ENCODE measurements at regions not wholly inside any gene's neighbourhood (a gene's known extent, or its start where the extent isn't known, plus 50 kb on each side); places are given as distances from the start of the nearest gene placed in this dataset.
A peak's percentile ranks its signal among the peaks of the same experiment; 100 is the strongest.

GRCh38 chr1:42010381-42010780, 91.7 kb upstream of the HIVEP3 start:
- Histone ChIP-seq H3K4me1 (no peaks in the 10 kb centered on the region), H3K36me3 (no peaks in the 10 kb centered on the region), H3K4me3 (no peak overlapping the region), H3K9me3 (replicated peaks) (no peaks in the 10 kb centered on the region), H3K27ac (no peak overlapping the region), H3K27me3 (no peaks in the 10 kb centered on the region)
- DNase-seq: no peak

DNA sequence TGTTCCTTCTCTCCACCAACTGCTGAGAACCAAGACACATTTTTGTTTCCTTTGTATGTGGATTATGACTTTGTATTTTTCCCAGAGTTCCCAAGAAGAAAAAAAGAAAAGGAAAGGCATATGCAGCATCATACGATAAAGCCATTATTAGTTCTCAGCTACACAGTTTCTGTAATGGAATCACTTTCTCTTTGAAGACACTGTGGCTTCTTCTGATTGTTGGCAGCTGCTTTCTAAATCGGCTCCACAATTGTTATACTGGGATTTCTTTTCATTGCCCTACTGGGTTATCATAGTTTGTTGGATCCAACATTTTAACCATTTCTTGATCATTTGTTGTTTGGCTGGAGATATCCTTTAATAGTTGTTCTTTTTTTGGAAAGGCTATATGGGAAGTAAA, 89.5 kb upstream of the HIVEP3 start:
- no peaks in the 10 kb centered on the region for H3K36me3 ChIP-seq
- DNase-seq: no peak
- H3K27me3 ChIP-seq: no peaks in the 10 kb centered on the region
- no peaks in the 10 kb centered on the region for H3K9me3 ChIP-seq (replicated peaks)
- no peak overlapping the region for H3K4me3 ChIP-seq
- no peaks in the 10 kb centered on the region for H3K4me1 ChIP-seq
- no peak overlapping the region for H3K27ac ChIP-seq

GRCh38 chr1:42006836-42007235, 88.1 kb upstream of the HIVEP3 start:
- H3K27me3 ChIP-seq: no peaks in the 10 kb centered on the region

GRCh38 chr1:42006093-42006492, 87.4 kb upstream of the HIVEP3 start:
- Histone ChIP-seq H3K9me3 (replicated peaks) (no peaks in the 10 kb centered on the region), H3K27me3 (no peaks in the 10 kb centered on the region), H3K4me3 (no peak overlapping the region), H3K4me1 (no peaks in the 10 kb centered on the region), H3K27ac (no peak overlapping the region), H3K36me3 (no peaks in the 10 kb centered on the region)
- DNase-seq: no peak

More at GRCh38 chr1:42006836-42007235, 88.1 kb upstream of the HIVEP3 start:
- Histone ChIP-seq H3K9me3 (replicated peaks) (no peaks in the 10 kb centered on the region), H3K36me3 (no peaks in the 10 kb centered on the region), H3K27ac (no peak overlapping the region), H3K4me3 (no peak overlapping the region), H3K4me1 (no peaks in the 10 kb centered on the region)
- DNase-seq: no peak

DNA sequence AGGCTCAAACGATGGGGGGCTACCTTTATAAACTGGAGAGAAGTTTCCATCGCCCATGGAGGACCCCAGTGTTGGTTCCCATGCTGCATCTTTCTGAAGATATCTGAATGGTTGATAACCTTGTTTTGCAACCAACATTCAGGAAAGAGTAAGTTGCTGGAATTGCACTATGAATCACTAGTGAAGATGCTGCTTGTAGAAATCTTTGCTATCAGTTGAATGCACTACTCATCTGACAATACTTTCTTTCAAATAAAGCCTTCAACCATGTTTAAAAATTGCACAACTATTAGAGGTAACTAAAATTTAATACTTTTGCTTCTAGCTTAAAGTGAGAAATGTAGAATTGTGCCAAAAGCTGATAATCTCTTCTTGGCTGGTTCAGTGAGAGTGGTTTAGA, 86.8 kb upstream of the HIVEP3 start:
- H3K27ac ChIP-seq: no peak overlapping the region
- no peaks in the 10 kb centered on the region for H3K9me3 ChIP-seq (replicated peaks)
- no peaks in the 10 kb centered on the region for H3K27me3 ChIP-seq
- no peaks in the 10 kb centered on the region for H3K4me1 ChIP-seq
- H3K4me3 ChIP-seq: no peak overlapping the region
- DNase-seq: no peak
- H3K36me3 ChIP-seq: no peaks in the 10 kb centered on the region

DNA sequence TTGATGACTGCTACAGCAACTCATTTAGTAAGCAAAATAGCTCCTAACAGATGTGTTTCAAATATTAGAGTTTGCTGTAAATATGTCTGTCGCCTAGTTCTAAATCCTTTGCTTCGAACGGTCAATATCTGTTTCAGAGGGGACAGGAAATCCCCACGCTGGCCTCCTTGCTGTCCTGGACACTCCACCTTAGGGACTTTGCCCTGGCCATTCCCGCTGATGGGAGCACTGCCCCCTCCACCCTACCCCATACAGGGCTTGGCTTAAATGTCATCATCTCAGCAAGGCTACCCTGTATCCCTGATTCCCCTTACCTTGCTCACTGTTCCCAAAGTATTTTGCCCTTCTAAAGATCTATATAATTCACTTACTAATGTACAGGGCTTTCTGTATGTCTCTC, 86.1 kb upstream of the HIVEP3 start:
- no peaks in the 10 kb centered on the region for H3K36me3 ChIP-seq
- H3K27ac ChIP-seq: no peak overlapping the region
- no peak overlapping the region for H3K4me3 ChIP-seq
- no peaks in the 10 kb centered on the region for H3K27me3 ChIP-seq
- H3K4me1 ChIP-seq: no peaks in the 10 kb centered on the region
- H3K9me3 ChIP-seq (replicated peaks): no peaks in the 10 kb centered on the region
- no peak for DNase-seq

DNA sequence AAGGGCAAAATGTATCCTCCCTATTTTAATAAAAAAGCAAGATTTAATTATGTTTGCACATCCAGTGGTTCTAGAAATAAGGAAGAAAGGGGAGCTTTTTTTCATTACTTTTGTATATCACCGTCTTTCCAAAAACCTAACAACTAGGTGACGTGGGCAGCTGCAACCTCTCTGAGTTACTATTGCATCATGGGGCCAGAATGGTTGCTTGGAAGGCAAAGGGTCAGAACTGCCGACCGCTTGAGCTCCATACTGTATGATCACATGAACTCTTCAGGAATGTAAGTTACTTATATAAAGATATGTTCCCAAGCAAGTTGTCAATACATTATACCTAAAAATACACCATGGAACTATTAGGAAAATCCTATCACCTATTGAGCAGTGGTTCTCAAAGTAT, 85.6 kb upstream of the HIVEP3 start:
- no peaks in the 10 kb centered on the region for H3K4me1 ChIP-seq
- H3K36me3 ChIP-seq: no peaks in the 10 kb centered on the region
- no peaks in the 10 kb centered on the region for H3K9me3 ChIP-seq (replicated peaks)
- H3K27ac ChIP-seq: no peak overlapping the region
- no peak for DNase-seq
- H3K27me3 ChIP-seq: no peaks in the 10 kb centered on the region
- H3K4me3 ChIP-seq: no peak overlapping the region

DNA sequence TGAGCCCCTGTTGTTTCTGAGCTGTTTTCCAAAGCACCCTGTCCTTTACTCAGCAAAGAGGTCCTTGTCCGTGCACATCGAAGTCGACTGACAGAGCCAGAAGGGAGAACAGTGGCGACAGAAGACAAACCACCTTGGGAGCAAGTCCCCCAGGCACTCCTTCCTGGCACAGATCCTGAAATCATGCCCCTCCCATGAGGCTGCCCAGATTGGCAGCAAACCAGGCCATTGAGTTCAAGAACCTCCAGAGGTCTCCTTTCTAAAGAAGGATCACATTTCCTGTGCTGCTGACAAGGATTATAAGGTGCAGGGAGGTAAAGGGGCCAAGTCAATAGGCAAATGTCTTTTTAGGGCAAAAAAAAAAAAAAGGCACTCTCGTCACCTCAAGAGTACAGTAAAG, 84.7 kb upstream of the HIVEP3 start:
- Histone ChIP-seq H3K27ac (no peak overlapping the region), H3K36me3 (no peaks in the 10 kb centered on the region), H3K4me1 (no peaks in the 10 kb centered on the region), H3K4me3 (no peak overlapping the region), H3K27me3 (no peaks in the 10 kb centered on the region), H3K9me3 (replicated peaks) (no peaks in the 10 kb centered on the region)
- peak in 1 of 2 experiments; percentile 23 for DNase-seq

DNA sequence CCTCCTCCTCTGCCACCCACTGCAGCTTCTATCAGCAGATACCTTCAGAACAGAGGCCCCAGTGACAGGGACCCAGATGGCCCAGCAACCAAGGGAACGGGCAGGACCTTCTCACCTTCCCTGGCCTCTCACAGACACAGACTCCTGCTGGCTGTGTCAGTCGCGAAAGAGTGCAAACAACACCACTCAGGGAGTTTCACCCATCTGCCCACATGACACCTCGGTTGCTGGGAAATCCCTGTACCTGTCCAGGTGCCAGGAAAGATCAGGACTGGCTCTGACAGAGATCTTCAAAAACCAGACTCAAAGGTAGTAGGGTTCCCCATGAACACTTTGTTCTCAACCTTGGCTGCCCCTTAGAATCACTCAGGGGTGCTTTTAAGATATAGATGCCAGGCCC, 83.5 kb upstream of the HIVEP3 start:
- H3K9me3 ChIP-seq (replicated peaks): no peaks in the 10 kb centered on the region
- H3K27me3 ChIP-seq: 0 out of 2 replicates have a peak, but pooled peaks cover under 1% of the 10 kb centered on the region
- no peak for DNase-seq
- H3K4me1 ChIP-seq: no peaks in the 10 kb centered on the region
- H3K36me3 ChIP-seq: no peaks in the 10 kb centered on the region
- H3K4me3 ChIP-seq: no peak overlapping the region
- H3K27ac ChIP-seq: no peak overlapping the region

GRCh38 chr1:42000766-42001165, 82.0 kb upstream of the HIVEP3 start:
- Histone ChIP-seq H3K4me3 (no peak overlapping the region), H3K4me1 (no peaks in the 10 kb centered on the region), H3K9me3 (replicated peaks) (no peaks in the 10 kb centered on the region), H3K27me3 (0 out of 2 replicates have a peak, but pooled peaks cover 4% of the 10 kb centered on the region), H3K27ac (no peak overlapping the region), H3K36me3 (no peaks in the 10 kb centered on the region)
- no peak for DNase-seq

DNA sequence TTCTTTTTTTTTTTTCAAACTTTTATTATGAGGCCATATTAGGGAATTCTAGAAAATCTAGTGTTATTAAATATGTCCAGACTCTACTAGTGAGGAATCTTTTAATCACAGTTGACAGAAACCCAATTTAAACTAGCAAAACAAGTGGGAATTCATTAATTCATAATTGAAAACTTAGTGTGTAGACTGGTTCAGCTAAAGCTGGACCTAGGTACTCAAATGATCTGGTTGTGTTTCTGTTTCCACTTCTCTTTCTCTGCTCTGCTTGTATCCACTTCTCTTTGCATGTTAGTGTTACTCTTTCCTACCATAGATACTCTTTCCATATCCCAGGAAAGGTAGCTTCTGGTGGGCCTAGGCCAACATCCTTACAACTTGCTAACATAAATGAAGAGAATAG, 81.2 kb upstream of the HIVEP3 start:
- H3K36me3 ChIP-seq: no peaks in the 10 kb centered on the region
- 0 out of 2 replicates have a peak, but pooled peaks cover 4% of the 10 kb centered on the region for H3K27me3 ChIP-seq
- no peak for DNase-seq
- H3K4me1 ChIP-seq: no peaks in the 10 kb centered on the region
- no peaks in the 10 kb centered on the region for H3K9me3 ChIP-seq (replicated peaks)
- H3K27ac ChIP-seq: no peak overlapping the region
- no peak overlapping the region for H3K4me3 ChIP-seq

- Histone ChIP-seq H3K27me3 (0 out of 2 replicates have a peak, but pooled peaks cover 4% of the 10 kb centered on the region), H3K9me3 (replicated peaks) (no peaks in the 10 kb centered on the region), H3K27ac (no peak overlapping the region), H3K36me3 (no peaks in the 10 kb centered on the region), H3K4me3 (no peak overlapping the region), H3K4me1 (no peaks in the 10 kb centered on the region)
- no peak for DNase-seq
Observed at GRCh38 chr1:41998250-41998649, 79.5 kb upstream of the HIVEP3 start.

DNA sequence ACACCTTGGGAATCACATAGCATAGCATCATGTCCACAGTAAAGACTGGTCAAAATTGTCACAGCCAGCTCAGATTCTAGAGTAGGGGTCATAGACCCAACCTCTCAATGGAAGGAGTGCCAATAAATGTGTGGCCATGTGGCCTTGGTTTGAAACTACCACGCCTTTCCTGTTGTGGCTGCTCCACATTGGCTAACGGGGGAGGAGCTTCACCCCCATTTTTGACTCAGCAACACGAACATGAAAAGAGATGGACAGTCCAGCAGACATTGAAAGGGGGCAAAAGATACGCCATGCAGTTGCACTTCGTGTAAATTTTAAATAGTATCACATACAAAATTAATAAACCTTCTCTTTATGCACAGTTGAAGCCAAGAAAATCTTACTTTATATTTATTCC, 78.4 kb upstream of the HIVEP3 start:
- Histone ChIP-seq H3K4me1 (no peaks in the 10 kb centered on the region), H3K4me3 (no peak overlapping the region), H3K27ac (no peak overlapping the region), H3K36me3 (no peaks in the 10 kb centered on the region), H3K27me3 (0 out of 2 replicates have a peak, but pooled peaks cover 4% of the 10 kb centered on the region), H3K9me3 (replicated peaks) (no peaks in the 10 kb centered on the region)
- DNase-seq: no peak

DNA sequence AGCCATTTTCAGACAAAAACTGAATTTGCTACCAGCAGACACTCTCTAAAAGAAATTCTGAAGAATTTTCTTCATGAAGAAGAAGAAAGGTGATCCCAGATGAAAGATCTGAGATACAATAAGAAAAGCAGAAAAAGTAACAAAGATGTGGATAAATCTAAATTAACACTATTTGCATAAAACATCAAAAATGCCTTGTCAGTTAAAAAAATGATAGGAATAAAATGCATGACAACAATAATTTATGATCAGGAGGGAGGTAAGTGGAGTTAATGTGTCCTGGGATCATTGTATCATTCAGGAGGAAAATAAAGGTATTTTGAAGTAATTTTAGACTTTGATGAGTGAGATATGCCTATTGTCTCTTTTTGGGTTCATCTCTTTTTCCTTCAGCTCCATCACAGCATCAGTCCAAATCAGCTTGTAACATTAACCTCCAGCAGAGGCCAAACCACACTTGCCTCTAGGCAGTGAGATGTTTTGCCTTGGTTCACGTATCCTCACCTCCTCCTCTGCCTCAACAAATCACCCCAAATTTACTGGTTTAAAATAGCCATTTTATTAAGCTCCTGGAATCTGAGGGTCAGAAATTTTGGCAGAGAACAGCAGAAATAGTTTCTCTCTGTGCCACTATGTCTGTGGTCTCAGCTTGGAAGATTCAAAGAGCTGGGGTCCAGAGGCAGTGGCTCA, 76.9 kb upstream of the HIVEP3 start:
- no peak overlapping the region for H3K27ac ChIP-seq
- H3K36me3 ChIP-seq: no peaks in the 10 kb centered on the region
- 0 out of 2 replicates have a peak, but pooled peaks cover 4% of the 10 kb centered on the region for H3K27me3 ChIP-seq
- H3K9me3 ChIP-seq (replicated peaks): no peaks in the 10 kb centered on the region
- H3K4me1 ChIP-seq: no peaks in the 10 kb centered on the region
- no peak overlapping the region for H3K4me3 ChIP-seq
- DNase-seq: no peak

DNA sequence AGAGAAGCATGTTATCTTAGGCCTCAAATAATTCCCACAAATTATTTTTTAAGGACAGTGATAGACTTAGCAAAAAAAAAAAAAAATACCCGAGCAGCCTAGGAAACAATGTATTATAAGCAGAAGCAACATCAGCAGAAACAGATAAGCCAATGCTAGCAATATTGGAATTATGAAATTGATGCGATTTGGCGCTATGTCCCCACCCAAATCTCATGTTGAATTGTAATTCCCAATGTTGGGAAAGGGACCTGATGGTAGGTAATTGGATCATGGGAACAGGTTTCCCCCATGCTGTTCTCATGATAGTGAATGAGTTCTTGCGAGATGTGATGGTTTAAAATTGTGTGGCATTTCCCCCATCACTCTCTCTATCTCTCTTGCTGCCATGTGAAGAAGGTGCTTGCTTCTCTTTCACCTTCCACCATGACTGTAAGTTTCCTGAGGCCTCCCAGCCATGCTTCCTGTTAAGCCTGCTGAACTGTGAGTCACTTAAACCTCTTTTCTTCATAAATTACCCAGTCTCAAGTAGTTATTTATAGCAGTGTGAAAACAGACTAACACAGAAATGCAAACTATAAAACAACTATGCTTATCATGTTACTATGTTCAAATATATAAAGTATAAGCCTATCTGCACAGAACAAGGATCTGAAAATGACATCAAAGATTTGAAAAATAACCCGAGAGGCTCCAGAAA, 75.6 kb upstream of the HIVEP3 start:
- Histone ChIP-seq H3K4me3 (no peak overlapping the region), H3K9me3 (replicated peaks) (no peaks in the 10 kb centered on the region), H3K27me3 (0 out of 2 replicates have a peak, but pooled peaks cover 4% of the 10 kb centered on the region), H3K36me3 (no peaks in the 10 kb centered on the region), H3K4me1 (no peaks in the 10 kb centered on the region), H3K27ac (no peak overlapping the region)
- no peak for DNase-seq

- 0 out of 2 replicates have a peak, but pooled peaks cover 4% of the 10 kb centered on the region for H3K9me3 ChIP-seq (replicated peaks)
- no peaks in the 10 kb centered on the region for H3K4me1 ChIP-seq
- no peak overlapping the region for H3K27ac ChIP-seq
- H3K36me3 ChIP-seq: no peaks in the 10 kb centered on the region
- DNase-seq: no peak
- no peaks in the 10 kb centered on the region for H3K27me3 ChIP-seq
- H3K4me3 ChIP-seq: no peak overlapping the region
Observed at GRCh38 chr1:41983451-41983850, 64.7 kb upstream of the HIVEP3 start.

Measured in SJCRH30 (cell line).